H9 (cell line): ENCODE measurements at regions not wholly inside any gene's neighbourhood (a gene's known extent, or its start where the extent isn't known, plus 50 kb on each side); places are given as distances from the start of the nearest gene placed in this dataset.

ENCODE experiments used
- DNase-seq: peaks from one replicate; pipeline ENCODE4 v3.0.0-alpha.2; 2017
- H2AFZ ChIP-seq: one replicate; pipeline ENCODE4 v1.6.1; 2013; ENCODE audit warnings: mild to moderate bottlenecking, low read length, control low read depth, moderate library complexity
- H2AK5ac ChIP-seq: 2 replicates; pipeline ENCODE4 v1.6.1; 2013; ENCODE audit warnings: low read length, control low read depth, mixed read lengths; ENCODE audit not compliant: insufficient read length
- H2BK120ac ChIP-seq: one replicate; pipeline ENCODE4 v1.6.1; 2013; ENCODE audit warnings: low read depth, mild to moderate bottlenecking, low read length, control low read depth, inconsistent platforms; ENCODE audit not compliant: poor library complexity, severe bottlenecking
- H2BK12ac ChIP-seq: 2 replicates; pipeline ENCODE4 v1.6.1; 2013; ENCODE audit warnings: low read length, control low read depth, mixed read lengths, low read depth; ENCODE audit not compliant: insufficient read length
- H2BK15ac ChIP-seq: 2 replicates; pipeline ENCODE4 v1.6.1; 2013; ENCODE audit warnings: low read depth, low read length, control low read depth
- H2BK20ac ChIP-seq: one replicate; pipeline ENCODE4 v1.6.1; 2013; ENCODE audit warnings: low read depth, mild to moderate bottlenecking, low read length, control low read depth, inconsistent platforms; ENCODE audit not compliant: poor library complexity, severe bottlenecking
- H2BK5ac ChIP-seq: 2 replicates; pipeline ENCODE4 v1.6.1; 2013; ENCODE audit warnings: low read length, control low read depth, mixed read lengths; ENCODE audit not compliant: insufficient read length
- H3K14ac ChIP-seq: 2 replicates; pipeline ENCODE4 v1.6.1; 2013; ENCODE audit warnings: low read length, control low read depth; ENCODE audit not compliant: insufficient read depth
- H3K18ac ChIP-seq: 2 replicates; pipeline ENCODE4 v1.6.1; 2013; ENCODE audit warnings: low read depth, mild to moderate bottlenecking, mixed read lengths, low read length, control low read depth; ENCODE audit not compliant: insufficient read length
- H3K23ac ChIP-seq: 2 replicates; pipeline ENCODE4 v1.6.1; 2013; ENCODE audit warnings: low read length, control low read depth, mixed read lengths, low read depth; ENCODE audit not compliant: insufficient read length
- H3K23me2 ChIP-seq: 2 replicates; pipeline ENCODE4 v1.6.1; 2013; ENCODE audit warnings: low read depth, mild to moderate bottlenecking, mixed read lengths, low read length, control low read depth; ENCODE audit not compliant: insufficient read length, poor library complexity, severe bottlenecking
- H3K27ac ChIP-seq: 2 replicates; pipeline ENCODE4 v1.5.1; 2013; ENCODE audit warnings: low read length, control low read depth, mixed read lengths, low read depth; ENCODE audit not compliant: insufficient read length
- H3K27me3 ChIP-seq: 2 replicates; pipeline ENCODE4 v1.6.1; 2013; ENCODE audit warnings: low read length, control low read depth, inconsistent platforms; ENCODE audit not compliant: insufficient read depth
- H3K4ac ChIP-seq: 2 replicates; pipeline ENCODE4 v1.6.1; 2013; ENCODE audit warnings: low read depth, mild to moderate bottlenecking, control low read depth, inconsistent platforms, low read length, moderate library complexity
- H3K4me1 ChIP-seq: 2 replicates; pipeline ENCODE4 v1.6.1; 2013; ENCODE audit warnings: low read length, control low read depth, inconsistent platforms; ENCODE audit not compliant: insufficient read depth
- H3K4me2 ChIP-seq: 2 replicates; pipeline ENCODE4 v1.6.1; 2013; ENCODE audit warnings: low read length, control low read depth, mixed read lengths; ENCODE audit not compliant: insufficient read length, insufficient read depth
- H3K56ac ChIP-seq: 2 replicates; pipeline ENCODE4 v1.6.1; 2013; ENCODE audit warnings: low read depth, mild to moderate bottlenecking, mixed read lengths, low read length, control low read depth; ENCODE audit not compliant: insufficient read length
- H3K79me1 ChIP-seq: 2 replicates; pipeline ENCODE4 v1.6.1; 2013; ENCODE audit warnings: low read depth, mild to moderate bottlenecking, moderate library complexity, low read length, control low read depth, inconsistent platforms; ENCODE audit not compliant: insufficient read depth, poor library complexity, severe bottlenecking
- H3K79me2 ChIP-seq: 2 replicates; pipeline ENCODE4 v1.6.1; 2013; ENCODE audit warnings: low read length, control low read depth, inconsistent platforms; ENCODE audit not compliant: insufficient read depth
- H3K9ac ChIP-seq: 2 replicates; pipeline ENCODE4 v1.6.1; 2013; ENCODE audit warnings: low read length, control low read depth, mixed read lengths; ENCODE audit not compliant: insufficient read length; ENCODE audit errors: extremely low read depth
- H3K9me3 ChIP-seq: one replicate; pipeline ENCODE4 v1.6.1; 2013; ENCODE audit warnings: low read depth, low read length, inconsistent platforms; ENCODE audit not compliant: control insufficient read depth
- H3T11ph ChIP-seq: one replicate; pipeline ENCODE4 v1.6.1; 2013; ENCODE audit warnings: mild to moderate bottlenecking, low read length, control low read depth, inconsistent platforms
- H4K20me1 ChIP-seq: one replicate; pipeline ENCODE4 v1.6.1; 2013; ENCODE audit not compliant: control insufficient read depth, insufficient read length, insufficient read depth
- H4K5ac ChIP-seq: 2 replicates; pipeline ENCODE4 v1.6.1; 2013; ENCODE audit warnings: low read depth, mild to moderate bottlenecking, mixed read lengths, low read length, control low read depth; ENCODE audit not compliant: insufficient read length
- H4K8ac ChIP-seq: replicated peaks from 2 replicates; pipeline ENCODE4 v1.6.1; 2013; ENCODE audit warnings: low read length, control low read depth, mixed read lengths, low read depth; ENCODE audit not compliant: insufficient read length
- H4K91ac ChIP-seq: 2 replicates; pipeline ENCODE4 v1.6.1; 2013; ENCODE audit warnings: low read depth, mild to moderate bottlenecking, moderate library complexity, mixed read lengths, low read length, control low read depth; ENCODE audit not compliant: insufficient read length
- H3K27ac Mint-ChIP-seq, 3 experiments: 2 replicates in 2 of 3; 3 replicates in 1 of 3; pipeline ENCODE4 v1.8.0; 2020 to 2021; ENCODE audit warnings: mixed read lengths in 3 of 3, mild to moderate bottlenecking in 1 of 3, moderate library complexity in 1 of 3
- H3K27me3 Mint-ChIP-seq: 2 replicates; pipeline ENCODE4 v1.8.0; 2021; ENCODE audit warnings: low read depth, mild to moderate bottlenecking, moderate library complexity, mixed read lengths
- H3K36me3 Mint-ChIP-seq, 3 experiments: 2 replicates in 2 of 3; 3 replicates in 1 of 3; pipeline ENCODE4 v1.8.0; 2020 to 2021; ENCODE audit warnings: low read depth in 3 of 3, mixed read lengths in 3 of 3; ENCODE audit not compliant: insufficient read depth in 1 of 3
- H3K4me1 Mint-ChIP-seq, 2 experiments: 2 replicates each; pipeline ENCODE4 v1.8.0; 2020; ENCODE audit warnings: mixed read lengths in 2 of 2
- H3K4me3 Mint-ChIP-seq, 2 experiments: 2 replicates in 1 of 2; 3 replicates in 1 of 2; pipeline ENCODE4 v1.8.0; 2020 to 2021; ENCODE audit warnings: mild to moderate bottlenecking in 2 of 2, mixed read lengths in 2 of 2, moderate library complexity in 1 of 2
- H3K9me3 Mint-ChIP-seq, 2 experiments: 2 replicates in 1 of 2; 3 replicates in 1 of 2; pipeline ENCODE4 v1.8.0; 2020; ENCODE audit warnings: mild to moderate bottlenecking in 2 of 2, mixed read lengths in 2 of 2, moderate library complexity in 1 of 2
- WGBS: extraction: QIAGEN DNeasy Blood & Tissue Kit; methylation state at CpG from one replicate; pipeline ENCODE4 v1.1.7; 2013; ENCODE audit warnings: missing lambda C conversion rate, low lambda C conversion rate, mixed read lengths; ENCODE audit not compliant: insufficient read length; ENCODE audit errors: extremely low coverage; 5-methylcytosine and 5-hydroxymethylcytosine counted together
- TF ChIP-seq, protein P1 (sequence below): fragments of 200-600 bp; sonication (generic); conservative IDR thresholded peaks from 3 replicates; pipeline ENCODE4 v1.8.0; 2021; ENCODE audit warnings: antibody characterized with exemption, mild to moderate bottlenecking

DNA sequence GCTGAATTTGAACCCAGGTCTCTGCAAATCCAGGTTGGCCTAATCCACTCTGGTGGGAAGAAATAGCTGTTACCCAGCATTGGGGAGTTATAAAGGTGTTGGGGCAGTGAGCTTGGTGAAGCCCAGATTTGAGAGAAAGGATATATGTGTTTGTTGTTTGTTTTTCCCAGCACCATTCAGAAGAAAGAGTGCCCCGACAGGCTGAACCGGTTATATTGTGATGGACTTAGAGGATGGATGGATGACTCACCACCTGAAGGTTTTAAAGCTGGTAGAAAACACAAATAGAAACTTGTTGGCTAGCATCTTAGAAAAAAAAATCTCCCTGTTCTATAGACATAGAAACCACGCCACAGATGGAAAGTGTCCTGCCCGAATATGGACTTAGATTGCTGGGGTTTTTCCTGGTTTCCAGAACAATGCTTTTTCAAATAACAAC, 404.6 kb downstream of the MED13L start:
- peak; percentile 86 for DNase-seq
- Histone ChIP-seq H3K9ac (no peak overlapping the region), H4K20me1 (no peaks in the 10 kb centered on the region), H2AFZ (no peak overlapping the region), H3K9me3 (no peaks in the 10 kb centered on the region), H3K56ac (no peak overlapping the region), H3T11ph (peak overlapping the region; percentile 71), H3K27ac (peak overlapping the region; percentile 75), H2BK120ac (peak overlapping the region; percentile 94), H2BK20ac (peak overlapping the region; percentile 50), H3K27me3 (no peaks in the 10 kb centered on the region), H3K4me1 (peaks cover 21% of the 10 kb centered on the region; the same call in 1 of the 2 replicates), H2BK12ac (no peak overlapping the region), H2BK15ac (no peak overlapping the region), H4K8ac (no peak overlapping the region), H3K4ac (no peak overlapping the region; the same call in 1 of the 2 replicates), H4K91ac (no peak overlapping the region), H4K5ac (no peak overlapping the region), H2BK5ac (no peak overlapping the region), H3K79me2 (no peaks in the 10 kb centered on the region), H3K4me2 (peak overlapping the region; percentile 12), H3K18ac (peak overlapping the region; percentile 58), H3K23me2 (no peaks in the 10 kb centered on the region), H3K79me1 (no peaks in the 10 kb centered on the region), H3K14ac (peak overlapping the region; percentile 10; the same call in 1 of the 2 replicates), H2AK5ac (no peak overlapping the region), H3K23ac (no peak overlapping the region)
- WGBS: no CpG with 5 or more reads among the region's 4 CpGs
- Mint-ChIP-seq H3K27me3 (no peaks in the 10 kb centered on the region), H3K27ac (peak overlapping the region; percentile 51 to 93 (median 89); a peak in 4 of 7 replicates), H3K4me1 (peaks cover 37 to 45% of the 10 kb centered on the region in 2 experiments), H3K36me3 (no peaks in the 10 kb centered on the region; a peak in 2 of 7 replicates), H3K4me3 (peak overlapping the region; percentile 1 to 8; a peak in 3 of 5 replicates), H3K9me3 (no peaks in the 10 kb centered on the region)
- TF ChIP-seq, protein P1, sequence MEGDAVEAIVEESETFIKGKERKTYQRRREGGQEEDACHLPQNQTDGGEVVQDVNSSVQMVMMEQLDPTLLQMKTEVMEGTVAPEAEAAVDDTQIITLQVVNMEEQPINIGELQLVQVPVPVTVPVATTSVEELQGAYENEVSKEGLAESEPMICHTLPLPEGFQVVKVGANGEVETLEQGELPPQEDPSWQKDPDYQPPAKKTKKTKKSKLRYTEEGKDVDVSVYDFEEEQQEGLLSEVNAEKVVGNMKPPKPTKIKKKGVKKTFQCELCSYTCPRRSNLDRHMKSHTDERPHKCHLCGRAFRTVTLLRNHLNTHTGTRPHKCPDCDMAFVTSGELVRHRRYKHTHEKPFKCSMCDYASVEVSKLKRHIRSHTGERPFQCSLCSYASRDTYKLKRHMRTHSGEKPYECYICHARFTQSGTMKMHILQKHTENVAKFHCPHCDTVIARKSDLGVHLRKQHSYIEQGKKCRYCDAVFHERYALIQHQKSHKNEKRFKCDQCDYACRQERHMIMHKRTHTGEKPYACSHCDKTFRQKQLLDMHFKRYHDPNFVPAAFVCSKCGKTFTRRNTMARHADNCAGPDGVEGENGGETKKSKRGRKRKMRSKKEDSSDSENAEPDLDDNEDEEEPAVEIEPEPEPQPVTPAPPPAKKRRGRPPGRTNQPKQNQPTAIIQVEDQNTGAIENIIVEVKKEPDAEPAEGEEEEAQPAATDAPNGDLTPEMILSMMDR: no peak
